WI38 (cell line): ENCODE measurements at regions not wholly inside any gene's neighbourhood (a gene's known extent, or its start where the extent isn't known, plus 50 kb on each side); places are given as distances from the start of the nearest gene placed in this dataset.

Experiments
- H3K4me3 ChIP-seq: 2 replicates; pipeline ENCODE4 v1.5.1; 2011; ENCODE audit warnings: low read depth, mild to moderate bottlenecking, control low read depth, low read length
- TF ChIP-seq, protein P1 (sequence below): IDR thresholded peaks from 2 replicates; pipeline ENCODE4 v1.5.1; 2012; ENCODE audit warnings: low read depth, mild to moderate bottlenecking, control low read depth, low read length

DNA sequence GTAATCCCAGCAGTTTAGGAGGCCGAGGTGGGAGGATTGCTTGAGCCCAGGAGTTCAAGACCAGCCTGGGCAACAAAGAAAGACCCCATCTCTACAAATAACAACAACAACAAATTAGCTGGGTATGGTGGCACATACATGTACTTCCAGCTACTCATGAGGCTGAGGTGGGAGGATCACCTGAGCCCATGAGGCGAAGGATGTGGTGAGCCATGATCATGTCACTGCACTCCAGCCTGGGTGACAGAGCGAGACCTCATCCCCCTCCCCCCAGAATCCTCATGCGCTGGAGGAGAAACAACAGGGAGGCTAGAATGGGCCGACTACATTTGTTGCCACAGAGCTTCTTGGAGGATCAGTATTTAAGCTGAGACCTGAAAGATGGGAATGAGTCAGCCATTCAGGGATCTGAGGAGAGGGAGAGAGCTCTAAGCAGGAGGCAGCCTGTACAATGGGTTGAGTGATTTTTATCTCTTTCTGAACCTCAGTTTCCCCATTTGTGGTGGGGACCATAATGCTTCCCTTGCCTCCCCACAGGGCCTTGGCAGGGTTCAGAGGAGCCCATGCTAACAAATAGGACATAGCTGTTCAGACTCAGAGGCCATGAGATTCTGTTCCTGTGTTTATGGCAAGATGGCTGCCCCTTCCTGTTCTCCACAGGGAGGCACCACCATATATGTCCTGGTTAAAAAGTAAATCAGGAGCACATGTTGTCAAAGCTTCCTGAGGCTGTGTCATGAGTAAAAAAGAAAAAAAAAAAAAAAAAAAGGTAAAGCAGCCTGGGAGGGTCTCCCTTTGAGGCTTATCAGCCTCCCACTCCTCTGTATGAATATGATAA is 131.4 kb upstream of the HAAO start:
- TF ChIP-seq, protein P1, sequence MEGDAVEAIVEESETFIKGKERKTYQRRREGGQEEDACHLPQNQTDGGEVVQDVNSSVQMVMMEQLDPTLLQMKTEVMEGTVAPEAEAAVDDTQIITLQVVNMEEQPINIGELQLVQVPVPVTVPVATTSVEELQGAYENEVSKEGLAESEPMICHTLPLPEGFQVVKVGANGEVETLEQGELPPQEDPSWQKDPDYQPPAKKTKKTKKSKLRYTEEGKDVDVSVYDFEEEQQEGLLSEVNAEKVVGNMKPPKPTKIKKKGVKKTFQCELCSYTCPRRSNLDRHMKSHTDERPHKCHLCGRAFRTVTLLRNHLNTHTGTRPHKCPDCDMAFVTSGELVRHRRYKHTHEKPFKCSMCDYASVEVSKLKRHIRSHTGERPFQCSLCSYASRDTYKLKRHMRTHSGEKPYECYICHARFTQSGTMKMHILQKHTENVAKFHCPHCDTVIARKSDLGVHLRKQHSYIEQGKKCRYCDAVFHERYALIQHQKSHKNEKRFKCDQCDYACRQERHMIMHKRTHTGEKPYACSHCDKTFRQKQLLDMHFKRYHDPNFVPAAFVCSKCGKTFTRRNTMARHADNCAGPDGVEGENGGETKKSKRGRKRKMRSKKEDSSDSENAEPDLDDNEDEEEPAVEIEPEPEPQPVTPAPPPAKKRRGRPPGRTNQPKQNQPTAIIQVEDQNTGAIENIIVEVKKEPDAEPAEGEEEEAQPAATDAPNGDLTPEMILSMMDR, result no peak
- no peak overlapping the region for H3K4me3 ChIP-seq

DNA sequence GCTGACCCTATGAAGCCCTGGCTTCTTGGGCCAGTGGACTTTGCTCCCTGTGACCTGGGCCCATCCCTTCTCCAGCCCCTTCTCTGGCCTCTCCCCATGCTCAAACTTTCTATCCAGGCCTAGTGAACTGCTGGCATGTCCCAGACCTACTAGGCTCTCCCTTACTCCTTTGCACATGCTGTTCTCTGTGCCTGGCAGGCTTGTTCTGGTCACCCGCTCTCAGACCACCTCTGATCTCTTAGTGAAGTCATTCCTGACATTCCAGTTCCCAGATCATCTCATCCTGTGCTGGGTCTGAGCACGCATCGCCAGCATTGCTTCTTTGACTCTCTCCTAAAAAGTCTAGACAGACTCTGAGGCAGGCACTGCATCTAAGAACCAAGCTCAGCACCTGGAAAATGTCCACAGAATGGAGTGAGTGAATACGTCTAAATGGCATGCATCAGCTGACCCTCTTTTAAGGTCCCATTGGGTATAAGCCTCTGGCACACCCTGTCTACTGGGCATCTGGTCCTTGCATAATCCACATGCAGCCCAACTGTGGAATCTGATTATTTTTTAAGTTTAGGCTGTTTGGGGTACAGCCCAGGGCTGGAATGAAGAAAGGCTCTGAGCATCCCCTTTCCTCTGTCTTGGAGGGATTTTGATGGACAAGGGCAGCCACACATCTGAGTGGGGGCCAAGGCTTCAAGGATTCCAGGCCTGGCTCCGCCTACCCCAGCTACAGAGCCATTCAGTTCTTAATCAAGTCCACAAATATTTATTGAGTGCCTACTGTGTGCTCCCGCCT is 130.6 kb upstream of the HAAO start:
- TF ChIP-seq, protein P1, result no peak
- H3K4me3 ChIP-seq, result no peak overlapping the region

GRCh38 chr2:42922293-42922692 is 129.9 kb upstream of the HAAO start:
- H3K4me3 ChIP-seq, result no peak overlapping the region
- TF ChIP-seq, protein P1, result no peak

DNA sequence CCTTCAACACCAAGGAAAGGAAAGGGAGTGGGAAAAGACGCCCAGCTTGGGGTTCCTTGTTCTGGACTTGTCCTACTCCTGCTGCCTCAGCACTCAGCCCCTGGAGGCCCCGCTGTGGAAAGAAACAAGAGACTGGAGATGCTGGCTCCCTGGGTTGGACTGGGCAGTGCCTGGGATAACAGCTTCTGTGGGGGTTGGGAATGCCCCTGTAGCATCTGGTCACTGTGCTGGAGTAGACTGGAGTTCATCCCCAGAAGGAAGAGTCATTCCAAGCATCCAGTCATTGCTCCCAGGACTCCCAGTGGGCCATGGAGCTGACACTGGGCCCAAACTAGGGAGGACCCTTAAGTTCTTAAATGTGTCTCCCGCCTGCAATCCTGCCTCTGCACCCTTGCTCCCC is 129.3 kb upstream of the HAAO start:
- H3K4me3 ChIP-seq, result no peak overlapping the region
- TF ChIP-seq, protein P1, result no peak

GRCh38 chr2:42921147-42921520 is 128.8 kb upstream of the HAAO start:
- TF ChIP-seq, protein P1, result no peak
- H3K4me3 ChIP-seq, result no peak overlapping the region

DNA sequence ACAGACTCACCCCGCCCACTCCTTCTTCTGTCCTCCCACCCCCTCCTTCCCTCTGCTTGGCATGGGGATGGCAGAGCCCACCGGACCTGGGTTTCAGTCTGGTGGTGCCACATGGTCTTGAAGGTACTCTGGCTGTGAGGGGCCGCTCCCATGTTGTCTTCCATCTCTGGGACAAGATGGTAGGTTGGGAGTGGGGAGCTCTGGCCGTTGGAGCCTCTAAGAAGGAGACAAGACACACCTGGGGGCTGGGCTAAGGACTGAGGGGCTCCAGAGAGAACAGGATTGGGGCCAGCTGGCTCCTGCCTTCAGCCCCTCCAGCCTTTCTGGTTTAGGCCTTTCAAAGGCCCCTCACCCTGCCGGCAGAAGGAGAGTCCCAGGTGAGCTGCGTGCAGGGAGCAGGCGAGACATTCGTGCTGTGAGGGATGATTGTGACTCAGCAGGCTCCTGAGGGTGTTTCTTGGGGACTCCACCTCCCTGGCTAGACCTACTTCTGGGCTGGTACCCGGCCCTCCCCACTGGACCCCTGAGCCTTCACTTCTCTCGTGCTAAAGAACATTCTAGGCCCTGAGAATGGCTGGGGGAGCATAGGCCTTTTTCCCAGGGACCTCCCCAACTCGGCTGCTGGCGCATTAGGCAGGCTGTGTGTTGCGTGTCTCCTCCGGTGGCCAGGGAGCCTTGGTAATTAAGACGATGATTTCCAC is 128.2 kb upstream of the HAAO start:
- TF ChIP-seq, protein P1, result no peak
- no peak overlapping the region for H3K4me3 ChIP-seq
